Transverse colon (tissue), 3 donors: ENCODE measurements at regions not wholly inside any gene's neighbourhood (a gene's known extent, or its start where the extent isn't known, plus 50 kb on each side); places are given as distances from the start of the nearest gene placed in this dataset.

Source experiments
- CTCF ChIP-seq, 5 experiments: fragments of 200-600 bp in 3 of 5; fragments of 450-650 bp in 2 of 5; sonication (generic) in 3 of 5; IDR thresholded peaks; 1 replicate in 2 of 5; 2 replicates in 3 of 5; pipeline ENCODE4 v1.5.1; 2016 to 2017; ENCODE audit warnings: antibody characterized with exemption in 5 of 5, inconsistent platforms in 3 of 5, mild to moderate bottlenecking in 2 of 5, moderate library complexity in 1 of 5
- EP300 ChIP-seq: sonication (generic); formaldehyde crosslinking; IDR thresholded peaks from one replicate; pipeline ENCODE4 v1.6.1; 2017; ENCODE audit warnings: antibody characterized with exemption, low read depth
- POLR2A ChIP-seq: fragments of 450-650 bp; IDR thresholded peaks from one replicate; pipeline ENCODE4 v1.6.1; 2016; ENCODE audit warnings: antibody characterized with exemption, mild to moderate bottlenecking, moderate library complexity

- no peak for TF ChIP-seq CTCF (IDR thresholded peaks at IDR 0.05)
- no peak for TF ChIP-seq POLR2A
- TF ChIP-seq EP300, result no peak
These were observed 140.8 kb downstream of the CAVIN4 start for GRCh38 chr9:100718717-100719116.
